ENCODE measurements at regions not wholly inside any gene's neighbourhood (a gene's known extent, or its start where the extent isn't known, plus 50 kb on each side); places are given as distances from the start of the nearest gene placed in this dataset.

GRCh38 chr13:65411521-65411920 lies 1818.6 kb downstream of the PCDH9 start:
- TF ChIP-seq GATA3 (IDR thresholded peaks at IDR 0.05; ENCODE audit: low read depth, low read length) (no peak), GATA2 (IDR thresholded peaks at IDR 0.05; ENCODE audit: low read depth, low read length) (no peak)
